ENCODE measurements at regions not wholly inside any gene's neighbourhood (a gene's known extent, or its start where the extent isn't known, plus 50 kb on each side); places are given as distances from the start of the nearest gene placed in this dataset.

DNA sequence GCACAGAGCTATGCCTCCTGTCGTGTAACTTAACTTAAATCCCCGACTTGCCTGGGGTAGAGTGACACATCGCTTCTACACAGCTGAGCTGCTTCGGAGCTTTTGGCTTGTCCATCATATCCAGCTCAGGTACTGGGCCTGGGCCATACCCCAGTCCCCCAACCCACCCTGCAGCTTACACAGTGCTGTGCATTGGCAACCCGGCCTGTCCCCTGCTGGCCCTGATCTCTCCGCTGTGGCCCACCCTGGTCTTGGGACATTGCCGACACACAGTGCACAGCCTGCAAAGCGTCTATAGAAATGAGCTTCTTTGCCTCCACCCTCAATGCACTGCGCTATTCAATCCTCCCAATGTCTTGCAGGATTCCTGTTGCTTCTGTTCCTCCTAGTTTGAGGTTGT lies 342.8 kb upstream of the RAB6C start:
- Histone ChIP-seq H3K9me3 (ENCODE audit: control insufficient read depth, insufficient read depth, low read depth, low read length) (no peaks in the 10 kb centered on the region), H3K4me3 (replicated peaks in 1 of 4; ENCODE audit: control extremely low read depth in 1 of 4, insufficient read depth in 1 of 4, low read depth in 3 of 4, low read length in 4 of 4) (no peak overlapping the region), H3K36me3 (ENCODE audit: control insufficient read depth, insufficient read depth, low read length) (no peaks in the 10 kb centered on the region), H3K4me1 (ENCODE audit: control insufficient read depth, extremely low read depth, insufficient read depth, low read length) (no peaks in the 10 kb centered on the region), H3K79me2 (ENCODE audit: control insufficient read depth, insufficient read depth, low read length) (no peaks in the 10 kb centered on the region), H3K9ac (ENCODE audit: insufficient read depth, low read length) (no peak overlapping the region), H4K20me1 (ENCODE audit: control insufficient read depth, extremely low read depth, insufficient read depth, low read length) (no peaks in the 10 kb centered on the region), H3K4me2 (ENCODE audit: extremely low read depth, insufficient read depth, low read length) (no peak overlapping the region), H2AFZ (ENCODE audit: low read length) (no peak overlapping the region), H3K27ac (ENCODE audit: insufficient read depth, low read length) (no peak overlapping the region), H3K27me3 (ENCODE audit: control insufficient read depth, insufficient read depth, low read length) (no peaks in the 10 kb centered on the region)
- DNase-seq (ENCODE audit: low read depth in 2 of 2), result no peak
- no peak for TF ChIP-seq EZH2 (IDR thresholded peaks at IDR 0.05; ENCODE audit: low read length, missing control alignments)
- TF ChIP-seq, protein P1, sequence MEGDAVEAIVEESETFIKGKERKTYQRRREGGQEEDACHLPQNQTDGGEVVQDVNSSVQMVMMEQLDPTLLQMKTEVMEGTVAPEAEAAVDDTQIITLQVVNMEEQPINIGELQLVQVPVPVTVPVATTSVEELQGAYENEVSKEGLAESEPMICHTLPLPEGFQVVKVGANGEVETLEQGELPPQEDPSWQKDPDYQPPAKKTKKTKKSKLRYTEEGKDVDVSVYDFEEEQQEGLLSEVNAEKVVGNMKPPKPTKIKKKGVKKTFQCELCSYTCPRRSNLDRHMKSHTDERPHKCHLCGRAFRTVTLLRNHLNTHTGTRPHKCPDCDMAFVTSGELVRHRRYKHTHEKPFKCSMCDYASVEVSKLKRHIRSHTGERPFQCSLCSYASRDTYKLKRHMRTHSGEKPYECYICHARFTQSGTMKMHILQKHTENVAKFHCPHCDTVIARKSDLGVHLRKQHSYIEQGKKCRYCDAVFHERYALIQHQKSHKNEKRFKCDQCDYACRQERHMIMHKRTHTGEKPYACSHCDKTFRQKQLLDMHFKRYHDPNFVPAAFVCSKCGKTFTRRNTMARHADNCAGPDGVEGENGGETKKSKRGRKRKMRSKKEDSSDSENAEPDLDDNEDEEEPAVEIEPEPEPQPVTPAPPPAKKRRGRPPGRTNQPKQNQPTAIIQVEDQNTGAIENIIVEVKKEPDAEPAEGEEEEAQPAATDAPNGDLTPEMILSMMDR (conservative IDR thresholded peaks at IDR 0.05 in 1 of 2, IDR thresholded peaks at IDR 0.05 in 1 of 2; ENCODE audit: low read depth in 1 of 2, low read length in 2 of 2), result no peak

DNA sequence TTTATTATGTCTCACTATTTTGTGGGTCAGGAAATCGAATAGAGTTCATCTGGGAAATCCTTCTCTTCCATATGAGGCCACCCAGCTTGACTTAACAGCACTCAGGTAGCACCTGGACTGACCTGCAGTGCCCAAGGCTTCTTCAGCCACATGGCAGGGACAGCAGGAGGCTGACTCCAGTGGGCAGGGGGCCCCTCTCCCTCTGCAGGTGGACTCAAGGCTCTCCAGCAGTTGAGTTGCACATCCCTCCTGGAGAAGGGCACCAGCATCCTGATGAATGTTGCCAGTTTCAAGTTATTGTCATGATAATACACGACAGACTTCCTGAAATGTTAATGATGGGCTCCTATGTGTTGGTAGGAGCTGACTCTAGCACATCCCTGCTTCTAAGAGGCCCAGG lies 338.1 kb upstream of the RAB6C start:
- no peak overlapping the region for H3K27ac ChIP-seq (ENCODE audit: insufficient read depth, low read length)
- DNase-seq (ENCODE audit: low read depth in 2 of 2), result no peak
- no peak overlapping the region for H3K9ac ChIP-seq (ENCODE audit: insufficient read depth, low read length)
- H3K4me2 ChIP-seq (ENCODE audit: extremely low read depth, insufficient read depth, low read length), result no peak overlapping the region
- no peak overlapping the region for H2AFZ ChIP-seq (ENCODE audit: low read length)
- H3K79me2 ChIP-seq (ENCODE audit: control insufficient read depth, insufficient read depth, low read length), result no peaks in the 10 kb centered on the region
- H3K4me1 ChIP-seq (ENCODE audit: control insufficient read depth, extremely low read depth, insufficient read depth, low read length), result no peaks in the 10 kb centered on the region
- H3K27me3 ChIP-seq (ENCODE audit: control insufficient read depth, insufficient read depth, low read length), result no peaks in the 10 kb centered on the region
- no peak overlapping the region for H3K4me3 ChIP-seq (replicated peaks in 1 of 4; ENCODE audit: control extremely low read depth in 1 of 4, insufficient read depth in 1 of 4, low read depth in 3 of 4, low read length in 4 of 4)
- H4K20me1 ChIP-seq (ENCODE audit: control insufficient read depth, extremely low read depth, insufficient read depth, low read length), result no peaks in the 10 kb centered on the region
- TF ChIP-seq, protein P1 (conservative IDR thresholded peaks at IDR 0.05 in 1 of 2, IDR thresholded peaks at IDR 0.05 in 1 of 2; ENCODE audit: low read depth in 1 of 2, low read length in 2 of 2), result no peak
- no peak for TF ChIP-seq EZH2 (IDR thresholded peaks at IDR 0.05; ENCODE audit: low read length, missing control alignments)
- H3K9me3 ChIP-seq (ENCODE audit: control insufficient read depth, insufficient read depth, low read depth, low read length), result no peaks in the 10 kb centered on the region
- H3K36me3 ChIP-seq (ENCODE audit: control insufficient read depth, insufficient read depth, low read length), result no peaks in the 10 kb centered on the region

DNA sequence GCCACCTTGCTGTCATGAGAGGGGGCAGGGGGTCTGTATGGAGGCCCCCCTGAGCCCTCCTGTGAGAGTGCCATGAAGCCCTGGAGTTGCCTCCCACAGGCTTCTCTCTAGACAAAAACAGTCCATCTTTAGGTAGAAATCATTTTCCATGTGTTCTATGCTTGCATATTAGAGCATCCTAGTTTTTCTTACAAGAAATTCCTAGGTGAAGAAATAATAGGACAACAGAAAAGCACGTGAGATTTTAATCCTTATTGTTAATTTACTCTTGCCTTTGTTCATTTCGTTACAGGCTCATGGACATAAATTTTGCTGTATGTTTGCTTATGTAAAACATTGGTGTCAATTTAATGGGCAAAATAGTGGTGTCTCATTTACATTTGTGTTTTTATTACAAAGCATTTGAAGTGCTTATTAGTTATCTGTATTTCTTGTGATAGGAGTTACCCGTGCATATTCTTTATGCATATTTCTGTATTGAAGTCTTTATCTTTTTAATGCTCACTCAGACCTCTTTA lies 336.9 kb upstream of the RAB6C start:
- H3K4me3 ChIP-seq (replicated peaks in 1 of 4; ENCODE audit: control extremely low read depth in 1 of 4, insufficient read depth in 1 of 4, low read depth in 3 of 4, low read length in 4 of 4), result no peak overlapping the region
- no peaks in the 10 kb centered on the region for H3K9me3 ChIP-seq (ENCODE audit: control insufficient read depth, insufficient read depth, low read depth, low read length)
- H3K27ac ChIP-seq (ENCODE audit: insufficient read depth, low read length), result no peak overlapping the region
- H3K27me3 ChIP-seq (ENCODE audit: control insufficient read depth, insufficient read depth, low read length), result no peaks in the 10 kb centered on the region
- no peak overlapping the region for H2AFZ ChIP-seq (ENCODE audit: low read length)
- no peaks in the 10 kb centered on the region for H3K36me3 ChIP-seq (ENCODE audit: control insufficient read depth, insufficient read depth, low read length)
- H3K79me2 ChIP-seq (ENCODE audit: control insufficient read depth, insufficient read depth, low read length), result no peaks in the 10 kb centered on the region
- TF ChIP-seq, protein P1 (conservative IDR thresholded peaks at IDR 0.05 in 1 of 2, IDR thresholded peaks at IDR 0.05 in 1 of 2; ENCODE audit: low read depth in 1 of 2, low read length in 2 of 2), result no peak
- TF ChIP-seq EZH2 (IDR thresholded peaks at IDR 0.05; ENCODE audit: low read length, missing control alignments), result no peak
- no peaks in the 10 kb centered on the region for H3K4me1 ChIP-seq (ENCODE audit: control insufficient read depth, extremely low read depth, insufficient read depth, low read length)
- H3K9ac ChIP-seq (ENCODE audit: insufficient read depth, low read length), result no peak overlapping the region
- no peak for DNase-seq (ENCODE audit: low read depth in 2 of 2)
- no peak overlapping the region for H3K4me2 ChIP-seq (ENCODE audit: extremely low read depth, insufficient read depth, low read length)
- H4K20me1 ChIP-seq (ENCODE audit: control insufficient read depth, extremely low read depth, insufficient read depth, low read length), result no peaks in the 10 kb centered on the region
